ENCODE measurements at regions not wholly inside any gene's neighbourhood (a gene's known extent, or its start where the extent isn't known, plus 50 kb on each side); places are given as distances from the start of the nearest gene placed in this dataset.

- Histone ChIP-seq H3K4me3 (no peak overlapping the region), H3K27ac (no peak overlapping the region), H3K36me3 (no peaks in the 10 kb centered on the region), H3K9me3 (no peaks in the 10 kb centered on the region), H3K27me3 (peaks cover 0 to 3% of the 10 kb centered on the region in 2 donors), H3K4me1 (no peaks in the 10 kb centered on the region)
- intact Hi-C loops (cut with DNase I; ENCODE audit: low total_unique reads), result no loop called here
- no peak for TF ChIP-seq POLR2A (IDR thresholded peaks at IDR 0.05)
- TF ChIP-seq CTCF (IDR thresholded peaks at IDR 0.05), result no peak
- DNase-seq, result no peak
Measured at GRCh38 chr4:188279184-188279583, 139.9 kb downstream of the TRIML1 start.

- Histone ChIP-seq H3K36me3 (no peaks in the 10 kb centered on the region), H3K4me3 (no peak overlapping the region), H3K4me1 (no peaks in the 10 kb centered on the region), H3K9me3 (no peaks in the 10 kb centered on the region), H3K27ac (no peak overlapping the region), H3K27me3 (peaks cover 0 to 3% of the 10 kb centered on the region in 2 donors)
- intact Hi-C loops (cut with DNase I; ENCODE audit: low total_unique reads), result no loop called here
- no peak for DNase-seq
- TF ChIP-seq POLR2A (IDR thresholded peaks at IDR 0.05) (no peak), CTCF (IDR thresholded peaks at IDR 0.05) (no peak)
Measured at GRCh38 chr4:188282471-188283232, 143.4 kb downstream of the TRIML1 start.

GRCh38 chr4:188287169-188287894, 148.1 kb downstream of the TRIML1 start:
- H3K9me3 ChIP-seq, result no peaks in the 10 kb centered on the region

GRCh38 chr4:188289531-188290125, 150.4 kb downstream of the TRIML1 start:
- H3K27me3 ChIP-seq, result no peaks in the 10 kb centered on the region
- TF ChIP-seq CTCF (IDR thresholded peaks at IDR 0.05), result no peak
- no peak for TF ChIP-seq POLR2A (IDR thresholded peaks at IDR 0.05)
- no peak overlapping the region for H3K27ac ChIP-seq
- no peaks in the 10 kb centered on the region for H3K4me1 ChIP-seq
- H3K9me3 ChIP-seq, result no peaks in the 10 kb centered on the region
- intact Hi-C loops (cut with DNase I; ENCODE audit: low total_unique reads), result no loop called here
- H3K36me3 ChIP-seq, result no peaks in the 10 kb centered on the region
- DNase-seq, result no peak
- H3K4me3 ChIP-seq, result no peak overlapping the region

More at GRCh38 chr4:188287169-188287894, 148.1 kb downstream of the TRIML1 start:
- Histone ChIP-seq H3K4me3 (no peak overlapping the region), H3K27me3 (peaks cover 0 to 3% of the 10 kb centered on the region in 2 donors), H3K36me3 (no peaks in the 10 kb centered on the region), H3K27ac (no peak overlapping the region), H3K4me1 (no peaks in the 10 kb centered on the region)
- DNase-seq, result no peak
- TF ChIP-seq POLR2A (IDR thresholded peaks at IDR 0.05) (no peak), CTCF (IDR thresholded peaks at IDR 0.05) (no peak)
- intact Hi-C loops (cut with DNase I; ENCODE audit: low total_unique reads), result no loop called here

- H3K27ac ChIP-seq, result no peak overlapping the region
- no peaks in the 10 kb centered on the region for H3K9me3 ChIP-seq
- intact Hi-C loops (cut with DNase I; ENCODE audit: low total_unique reads), result no loop called here
- TF ChIP-seq POLR2A (IDR thresholded peaks at IDR 0.05), result no peak
- TF ChIP-seq CTCF (IDR thresholded peaks at IDR 0.05), result no peak
- H3K4me3 ChIP-seq, result no peak overlapping the region
- no peaks in the 10 kb centered on the region for H3K4me1 ChIP-seq
- no peaks in the 10 kb centered on the region for H3K36me3 ChIP-seq
- H3K27me3 ChIP-seq, result no peaks in the 10 kb centered on the region
- DNase-seq, result no peak
Measured at GRCh38 chr4:188295899-188296298, 156.7 kb downstream of the TRIML1 start.
